ENCODE measurements at regions not wholly inside any gene's neighbourhood (a gene's known extent, or its start where the extent isn't known, plus 50 kb on each side); places are given as distances from the start of the nearest gene placed in this dataset.

DNA sequence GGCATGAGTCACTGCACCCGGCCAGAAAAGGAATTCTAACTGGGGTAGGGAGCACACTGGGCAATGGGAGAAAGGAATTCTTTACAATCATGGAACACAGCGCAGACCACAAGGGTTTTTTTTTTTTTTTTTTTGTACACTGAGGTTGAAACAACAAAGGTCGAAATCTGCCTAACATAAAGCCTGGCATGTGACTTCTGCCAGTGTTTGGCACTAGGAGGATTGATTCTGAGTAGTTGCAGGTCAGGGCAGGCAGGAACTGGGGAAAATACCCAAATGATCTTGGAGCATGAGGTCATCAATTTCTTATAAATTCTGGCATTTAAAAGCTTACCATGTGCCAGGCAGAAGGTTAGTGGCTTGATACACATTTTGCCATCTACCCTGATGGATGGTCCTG is 202.0 kb upstream of the SNX19 start:
- TF ChIP-seq, protein P1, sequence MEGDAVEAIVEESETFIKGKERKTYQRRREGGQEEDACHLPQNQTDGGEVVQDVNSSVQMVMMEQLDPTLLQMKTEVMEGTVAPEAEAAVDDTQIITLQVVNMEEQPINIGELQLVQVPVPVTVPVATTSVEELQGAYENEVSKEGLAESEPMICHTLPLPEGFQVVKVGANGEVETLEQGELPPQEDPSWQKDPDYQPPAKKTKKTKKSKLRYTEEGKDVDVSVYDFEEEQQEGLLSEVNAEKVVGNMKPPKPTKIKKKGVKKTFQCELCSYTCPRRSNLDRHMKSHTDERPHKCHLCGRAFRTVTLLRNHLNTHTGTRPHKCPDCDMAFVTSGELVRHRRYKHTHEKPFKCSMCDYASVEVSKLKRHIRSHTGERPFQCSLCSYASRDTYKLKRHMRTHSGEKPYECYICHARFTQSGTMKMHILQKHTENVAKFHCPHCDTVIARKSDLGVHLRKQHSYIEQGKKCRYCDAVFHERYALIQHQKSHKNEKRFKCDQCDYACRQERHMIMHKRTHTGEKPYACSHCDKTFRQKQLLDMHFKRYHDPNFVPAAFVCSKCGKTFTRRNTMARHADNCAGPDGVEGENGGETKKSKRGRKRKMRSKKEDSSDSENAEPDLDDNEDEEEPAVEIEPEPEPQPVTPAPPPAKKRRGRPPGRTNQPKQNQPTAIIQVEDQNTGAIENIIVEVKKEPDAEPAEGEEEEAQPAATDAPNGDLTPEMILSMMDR (IDR thresholded peaks at IDR 0.05) = no peak
- TF ChIP-seq POLR2A (IDR thresholded peaks at IDR 0.05) = no peak

Measured in right lobe of liver (tissue), 4 donors.